SK-N-SH treated with all-trans-retinoic acid at 6 μM for 48 hours (cell line): ENCODE measurements at regions not wholly inside any gene's neighbourhood (a gene's known extent, or its start where the extent isn't known, plus 50 kb on each side); places are given as distances from the start of the nearest gene placed in this dataset.

Source experiments
- ATAC-seq: fragments of 200-7000 bp; cut with Tn5 transposase; 3 replicates; pipeline ENCODE4 v1.9.1; 2020; ENCODE audit warnings: mild to moderate bottlenecking, moderate library complexity
- ARNTL ChIP-seq: fragments of 450-650 bp; formaldehyde crosslinking; IDR thresholded peaks from 2 replicates; pipeline ENCODE4 v1.5.0; 2020; ENCODE audit warnings: low read depth, mild to moderate bottlenecking, moderate library complexity, borderline replicate concordance
- BACH2 ChIP-seq: fragments of 250-450 bp; sonication (Bioruptor Pico); IDR thresholded peaks from 2 replicates; pipeline ENCODE4 v1.9.0; 2021; ENCODE audit warnings: mild to moderate bottlenecking, borderline replicate concordance
- CREB5 ChIP-seq: fragments of 250-450 bp; sonication (Bioruptor Pico); IDR thresholded peaks from 2 replicates; pipeline ENCODE4 v1.5.1; 2020; ENCODE audit warnings: low read depth, mild to moderate bottlenecking, moderate library complexity
- CSDC2 ChIP-seq: fragments of 250-450 bp; sonication (Bioruptor Pico); IDR thresholded peaks from 2 replicates; pipeline ENCODE4 v1.5.0; 2020; ENCODE audit warnings: mild to moderate bottlenecking, moderate library complexity
- CSRNP3 ChIP-seq: fragments of 250-450 bp; sonication (Bioruptor Pico); IDR thresholded peaks from 2 replicates; pipeline ENCODE4 v1.5.1; 2021; ENCODE audit warnings: mild to moderate bottlenecking, moderate library complexity
- ESRRG ChIP-seq: fragments of 250-450 bp; sonication (Bioruptor Pico); IDR thresholded peaks from 2 replicates; pipeline ENCODE4 v1.6.1; 2021; ENCODE audit warnings: mild to moderate bottlenecking
- GLIS3 ChIP-seq: fragments of 250-450 bp; sonication (Bioruptor Pico); IDR thresholded peaks from 2 replicates; pipeline ENCODE4 v1.5.0; 2020; ENCODE audit warnings: mild to moderate bottlenecking, moderate library complexity
- ISL1 ChIP-seq: fragments of 250-450 bp; sonication (Bioruptor Pico); IDR thresholded peaks from 2 replicates; pipeline ENCODE4 v2.1.2; 2022; ENCODE audit warnings: mild to moderate bottlenecking, moderate library complexity
- OSR1 ChIP-seq: fragments of 250-450 bp; sonication (Bioruptor Pico); IDR thresholded peaks from 2 replicates; pipeline ENCODE4 v1.8.0; 2022; ENCODE audit warnings: moderate library complexity, mild to moderate bottlenecking, inconsistent platforms
- PATZ1 ChIP-seq: fragments of 250-450 bp; sonication (Bioruptor Pico); IDR thresholded peaks from 2 replicates; pipeline ENCODE4 v1.8.0; 2020; ENCODE audit warnings: mild to moderate bottlenecking, moderate library complexity, borderline replicate concordance
- PPARA ChIP-seq: fragments of 250-450 bp; sonication (Bioruptor Pico); IDR thresholded peaks from 2 replicates; pipeline ENCODE4 v1.5.0; 2020; ENCODE audit warnings: mild to moderate bottlenecking, borderline replicate concordance
- RARB ChIP-seq: fragments of 250-450 bp; sonication (Bioruptor Pico); IDR thresholded peaks from 2 replicates; pipeline ENCODE4 v1.8.0; 2021; ENCODE audit warnings: mild to moderate bottlenecking, moderate library complexity
- SNAI2 ChIP-seq: fragments of 250-450 bp; sonication (Bioruptor Pico); IDR thresholded peaks from 2 replicates; pipeline ENCODE4 v1.5.0; 2020; ENCODE audit warnings: mild to moderate bottlenecking, moderate library complexity
- TCF4 ChIP-seq: fragments of 250-450 bp; sonication (Bioruptor Pico); IDR thresholded peaks from 2 replicates; pipeline ENCODE4 v1.8.0; 2021; ENCODE audit warnings: mild to moderate bottlenecking, moderate library complexity, borderline replicate concordance
- TOX ChIP-seq: fragments of 250-450 bp; sonication (Bioruptor Pico); IDR thresholded peaks from 2 replicates; pipeline ENCODE4 v1.8.0; 2021; ENCODE audit warnings: mild to moderate bottlenecking, moderate library complexity, borderline replicate concordance
- TSHZ2 ChIP-seq: fragments of 250-450 bp; sonication (Bioruptor Pico); IDR thresholded peaks from 2 replicates; pipeline ENCODE4 v1.5.0; 2020; ENCODE audit warnings: mild to moderate bottlenecking, moderate library complexity
- ZC3H10 ChIP-seq: fragments of 250-450 bp; sonication (Bioruptor Pico); IDR thresholded peaks from 2 replicates; pipeline ENCODE4 v1.5.1; 2021; ENCODE audit warnings: mild to moderate bottlenecking, moderate library complexity
- ZFP3 ChIP-seq: fragments of 250-450 bp; sonication (Bioruptor Pico); IDR thresholded peaks from 2 replicates; pipeline ENCODE4 v1.5.0; 2020; ENCODE audit warnings: mild to moderate bottlenecking, moderate library complexity
- ZFP30 ChIP-seq: fragments of 450-650 bp; formaldehyde crosslinking; IDR thresholded peaks from 2 replicates; pipeline ENCODE4 v1.5.0; 2022; ENCODE audit warnings: mild to moderate bottlenecking, moderate library complexity
- ZNF565 ChIP-seq: fragments of 450-650 bp; formaldehyde crosslinking; conservative IDR thresholded peaks from 2 replicates; pipeline ENCODE4 v1.5.0; 2020; ENCODE audit warnings: low read depth, mild to moderate bottlenecking, moderate library complexity
- ZNF70 ChIP-seq: fragments of 450-650 bp; formaldehyde crosslinking; IDR thresholded peaks from 2 replicates; pipeline ENCODE4 v1.5.0; 2020; ENCODE audit warnings: mild to moderate bottlenecking, moderate library complexity
- ZNF8 ChIP-seq: fragments of 450-650 bp; formaldehyde crosslinking; IDR thresholded peaks from 2 replicates; pipeline ENCODE4 v1.5.0; 2020; ENCODE audit warnings: mild to moderate bottlenecking, moderate library complexity

- no peak for ATAC-seq
- TF ChIP-seq ZFP30 (CRISPR knock-in tag), result no peak
- TF ChIP-seq RARB (CRISPR knock-in tag), result no peak
- TF ChIP-seq SNAI2 (CRISPR knock-in tag), result no peak
- no peak for TF ChIP-seq CSRNP3 (CRISPR knock-in tag)
- no peak for TF ChIP-seq PATZ1 (CRISPR knock-in tag)
- no peak for TF ChIP-seq ZNF8
- TF ChIP-seq TOX, result no peak
- no peak for TF ChIP-seq ZFP3 (CRISPR knock-in tag)
- no peak for TF ChIP-seq BACH2
- no peak for TF ChIP-seq GLIS3 (CRISPR knock-in tag)
- TF ChIP-seq ESRRG (CRISPR knock-in tag), result no peak
- TF ChIP-seq ARNTL, result no peak
- TF ChIP-seq TCF4, result no peak
- TF ChIP-seq ZNF565 (CRISPR knock-in tag), result no peak
- no peak for TF ChIP-seq ZC3H10
- TF ChIP-seq CSDC2 (CRISPR knock-in tag), result no peak
- TF ChIP-seq OSR1 (CRISPR knock-in tag), result no peak
- no peak for TF ChIP-seq ISL1
- no peak for TF ChIP-seq PPARA (CRISPR knock-in tag)
- TF ChIP-seq ZNF70 (CRISPR knock-in tag), result no peak
Measured at GRCh38 chr9:25505644-25506043, 172.6 kb downstream of the TUSC1 start.

GRCh38 chr9:25481372-25481771 is 196.9 kb downstream of the TUSC1 start:
- no peak for TF ChIP-seq BACH2
- no peak for ATAC-seq

GRCh38 chr9:25480696-25481095 is 197.5 kb downstream of the TUSC1 start:
- TF ChIP-seq TSHZ2 (CRISPR knock-in tag) (no peak), ZFP30 (CRISPR knock-in tag) (no peak), ZNF70 (CRISPR knock-in tag) (no peak), ISL1 (no peak), ZNF8 (no peak), ZFP3 (CRISPR knock-in tag) (no peak), OSR1 (CRISPR knock-in tag) (no peak)
- ATAC-seq, result no peak

- ATAC-seq, result no peak
- TF ChIP-seq ISL1 (no peak), ARNTL (no peak), ZFP30 (CRISPR knock-in tag) (no peak), BACH2 (no peak), TSHZ2 (CRISPR knock-in tag) (no peak), ZFP3 (CRISPR knock-in tag) (no peak), GLIS3 (CRISPR knock-in tag) (no peak), OSR1 (CRISPR knock-in tag) (no peak), RARB (CRISPR knock-in tag) (no peak), TCF4 (no peak), ZC3H10 (no peak), PATZ1 (CRISPR knock-in tag) (no peak), ZNF565 (CRISPR knock-in tag) (no peak), SNAI2 (CRISPR knock-in tag) (no peak), CREB5 (CRISPR knock-in tag) (no peak), PPARA (CRISPR knock-in tag) (no peak)
Measured at GRCh38 chr9:25472681-25473080, 205.6 kb downstream of the TUSC1 start.
